HEK293 (cell line): ENCODE measurements at regions not wholly inside any gene's neighbourhood (a gene's known extent, or its start where the extent isn't known, plus 50 kb on each side); places are given as distances from the start of the nearest gene placed in this dataset.
"Not testable (repeated sequence)": the region's sequence is repeated elsewhere in the genome, so short reads cannot be mapped to it uniquely, and the experiment has no call there.

Experiments
- ATF2 ChIP-seq: fragments of 450-650 bp; formaldehyde crosslinking; IDR thresholded peaks from 2 replicates; pipeline ENCODE4 v1.5.1; 2016; ENCODE audit warnings: missing biosample characterization, missing genetic modification characterization, low read depth
- ELK4 ChIP-seq: IDR thresholded peaks from 2 replicates; pipeline ENCODE4 v1.6.1; 2011; ENCODE audit warnings: mild to moderate bottlenecking, low read depth, low read length, borderline replicate concordance
- GLI4 ChIP-seq: fragments of 450-650 bp; formaldehyde crosslinking; IDR thresholded peaks from 2 replicates; pipeline ENCODE4 v1.5.1; 2016; ENCODE audit warnings: missing biosample characterization, missing genetic modification characterization
- KLF10 ChIP-seq: fragments of 450-650 bp; IDR thresholded peaks from 2 replicates; pipeline ENCODE4 v1.5.1; 2018; ENCODE audit warnings: missing biosample characterization, mild to moderate bottlenecking, missing genetic modification characterization
- KLF16 ChIP-seq: fragments of 450-650 bp; formaldehyde crosslinking; IDR thresholded peaks from 2 replicates; pipeline ENCODE4 v1.5.1; 2017; ENCODE audit warnings: missing biosample characterization, missing genetic modification characterization
- REST ChIP-seq: fragments of 450-650 bp; formaldehyde crosslinking; IDR thresholded peaks from 2 replicates; pipeline ENCODE4 v1.5.1; 2016; ENCODE audit warnings: missing biosample characterization, missing genetic modification characterization
- YY1 ChIP-seq: fragments of 450-650 bp; formaldehyde crosslinking; IDR thresholded peaks from 2 replicates; pipeline ENCODE4 v1.5.1; 2018; ENCODE audit warnings: missing biosample characterization, missing genetic modification characterization
- ZNF274 ChIP-seq, 2 experiments: fragments of 200-500 bp in 1 of 2; fragments of 450-650 bp in 1 of 2; sonication (Bioruptor generic) in 1 of 2; formaldehyde crosslinking in 1 of 2; IDR thresholded peaks; 2 replicates each; pipeline versions ENCODE4 v1.5.1 to v1.6.1; 2014 to 2016; ENCODE audit warnings: borderline replicate concordance in 1 of 2, inconsistent platforms in 1 of 2, low read length in 1 of 2, missing biosample characterization in 1 of 2, missing genetic modification characterization in 1 of 2
- ZNF426 ChIP-seq: fragments of 450-650 bp; formaldehyde crosslinking; IDR thresholded peaks from 2 replicates; pipeline ENCODE4 v1.5.1; 2017; ENCODE audit warnings: missing biosample characterization, missing genetic modification characterization, mild to moderate bottlenecking, inconsistent platforms, moderate library complexity
- ZNF510 ChIP-seq: fragments of 450-650 bp; formaldehyde crosslinking; IDR thresholded peaks from 2 replicates; pipeline ENCODE4 v1.5.1; 2018; ENCODE audit warnings: mild to moderate bottlenecking, missing genetic modification characterization, missing biosample characterization; ENCODE audit not compliant: insufficient replicate concordance
- ZNF514 ChIP-seq: fragments of 450-650 bp; formaldehyde crosslinking; IDR thresholded peaks from 2 replicates; pipeline ENCODE4 v1.5.1; 2016; ENCODE audit warnings: missing biosample characterization, missing genetic modification characterization
- ZNF670 ChIP-seq: fragments of 450-650 bp; formaldehyde crosslinking; IDR thresholded peaks from 2 replicates; pipeline ENCODE4 v1.5.1; 2016; ENCODE audit warnings: missing biosample characterization, missing genetic modification characterization, low read depth
- ZNF837 ChIP-seq: fragments of 450-650 bp; formaldehyde crosslinking; IDR thresholded peaks from 2 replicates; pipeline ENCODE4 v1.5.1; 2016; ENCODE audit warnings: missing biosample characterization, missing genetic modification characterization
- TF ChIP-seq, protein P1 (sequence below): fragments of 450-650 bp; formaldehyde crosslinking; IDR thresholded peaks from 2 replicates; pipeline ENCODE4 v1.5.1; 2016; ENCODE audit warnings: missing biosample characterization, missing genetic modification characterization

DNA sequence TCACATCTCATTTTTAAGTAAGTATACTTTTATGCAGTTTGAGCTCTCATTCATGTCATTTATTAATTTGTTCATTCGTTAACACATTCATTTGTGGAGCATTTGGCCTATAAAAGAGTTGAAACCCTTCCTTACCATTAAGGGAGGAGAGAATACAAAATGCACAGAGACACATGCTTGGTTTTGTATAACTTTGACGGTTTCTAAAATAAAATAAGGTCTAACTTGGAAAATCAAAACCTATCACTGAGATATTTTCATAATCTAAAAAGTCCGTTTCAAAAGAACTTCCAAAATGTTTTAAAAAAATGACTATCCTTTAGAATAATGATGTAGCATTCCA is 5277.0 kb upstream of the TPTE start:
- TF ChIP-seq ZNF426; ZNF514 (tag by site-specific recombination); GLI4 (tag by site-specific recombination); ZNF670 (tag by site-specific recombination); KLF16 (tag by site-specific recombination); REST (tag by site-specific recombination); ELK4; YY1 (tag by site-specific recombination); ZNF510; ZNF837; ZNF274 (IDR thresholded peaks at IDR 0.05; ENCODE audit: low read length); ZNF274 (tag by site-specific recombination; IDR thresholded peaks at IDR 0.05; ENCODE audit: borderline replicate concordance); ATF2 (tag by site-specific recombination); KLF10 (tag by site-specific recombination): not testable (repeated sequence)
- TF ChIP-seq, protein P1, sequence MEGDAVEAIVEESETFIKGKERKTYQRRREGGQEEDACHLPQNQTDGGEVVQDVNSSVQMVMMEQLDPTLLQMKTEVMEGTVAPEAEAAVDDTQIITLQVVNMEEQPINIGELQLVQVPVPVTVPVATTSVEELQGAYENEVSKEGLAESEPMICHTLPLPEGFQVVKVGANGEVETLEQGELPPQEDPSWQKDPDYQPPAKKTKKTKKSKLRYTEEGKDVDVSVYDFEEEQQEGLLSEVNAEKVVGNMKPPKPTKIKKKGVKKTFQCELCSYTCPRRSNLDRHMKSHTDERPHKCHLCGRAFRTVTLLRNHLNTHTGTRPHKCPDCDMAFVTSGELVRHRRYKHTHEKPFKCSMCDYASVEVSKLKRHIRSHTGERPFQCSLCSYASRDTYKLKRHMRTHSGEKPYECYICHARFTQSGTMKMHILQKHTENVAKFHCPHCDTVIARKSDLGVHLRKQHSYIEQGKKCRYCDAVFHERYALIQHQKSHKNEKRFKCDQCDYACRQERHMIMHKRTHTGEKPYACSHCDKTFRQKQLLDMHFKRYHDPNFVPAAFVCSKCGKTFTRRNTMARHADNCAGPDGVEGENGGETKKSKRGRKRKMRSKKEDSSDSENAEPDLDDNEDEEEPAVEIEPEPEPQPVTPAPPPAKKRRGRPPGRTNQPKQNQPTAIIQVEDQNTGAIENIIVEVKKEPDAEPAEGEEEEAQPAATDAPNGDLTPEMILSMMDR (tag by site-specific recombination): not testable (repeated sequence)
